Suprapubic skin (tissue), 4 donors: ENCODE measurements at regions not wholly inside any gene's neighbourhood (a gene's known extent, or its start where the extent isn't known, plus 50 kb on each side); places are given as distances from the start of the nearest gene placed in this dataset.
"Not testable (repeated sequence)": the region's sequence is repeated elsewhere in the genome, so short reads cannot be mapped to it uniquely, and the experiment has no call there.

Source experiments
- DNase-seq, 2 donors: peaks; one replicate each; pipeline ENCODE4 v3.0.0-alpha.2; 2019; ENCODE audit warnings: low spot score in 2 of 2
- H3K27ac ChIP-seq: fragments of 200-600 bp; sonication (generic); one replicate; pipeline ENCODE4 v1.5.1; 2019
- H3K27me3 ChIP-seq: fragments of 200-600 bp; sonication (generic); one replicate; pipeline ENCODE4 v1.5.1; 2019
- H3K36me3 ChIP-seq: fragments of 200-600 bp; sonication (generic); one replicate; pipeline ENCODE4 v1.5.1; 2019
- H3K4me1 ChIP-seq: fragments of 200-600 bp; sonication (generic); one replicate; pipeline ENCODE4 v1.5.1; 2019
- H3K4me3 ChIP-seq: fragments of 200-600 bp; sonication (generic); one replicate; pipeline ENCODE4 v1.5.1; 2019; ENCODE audit warnings: mild to moderate bottlenecking
- H3K9me3 ChIP-seq: fragments of 200-600 bp; sonication (generic); one replicate; pipeline ENCODE4 v1.5.1; 2019
- EP300 ChIP-seq: sonication (generic); formaldehyde crosslinking; IDR thresholded peaks from one replicate; pipeline ENCODE4 v1.6.1; 2017; ENCODE audit warnings: antibody characterized with exemption
- POLR2A ChIP-seq, 2 donors: fragments of 450-650 bp; IDR thresholded peaks; one replicate each; pipeline ENCODE4 v1.6.1; 2017; ENCODE audit warnings: antibody characterized with exemption in 2 of 2, mild to moderate bottlenecking in 2 of 2, moderate library complexity in 2 of 2
- POLR2AphosphoS5 ChIP-seq, 3 donors: sonication (generic); formaldehyde crosslinking; IDR thresholded peaks; one replicate each; pipeline ENCODE4 v1.6.1; 2017; ENCODE audit warnings: antibody characterized with exemption in 3 of 3
- WGBS: methylation state at CpG from one replicate; pipeline ENCODE4 v1.1.5; 2018; 5-methylcytosine and 5-hydroxymethylcytosine counted together
- TF ChIP-seq, protein P1 (sequence below), 2 donors: fragments of 200-600 bp in 1 of 2; fragments of 450-650 bp in 1 of 2; sonication (generic) in 1 of 2; IDR thresholded peaks; one replicate each; pipeline ENCODE4 v1.5.1; 2016 to 2019; ENCODE audit warnings: antibody characterized with exemption in 2 of 2, mild to moderate bottlenecking in 1 of 2, moderate library complexity in 1 of 2

DNA sequence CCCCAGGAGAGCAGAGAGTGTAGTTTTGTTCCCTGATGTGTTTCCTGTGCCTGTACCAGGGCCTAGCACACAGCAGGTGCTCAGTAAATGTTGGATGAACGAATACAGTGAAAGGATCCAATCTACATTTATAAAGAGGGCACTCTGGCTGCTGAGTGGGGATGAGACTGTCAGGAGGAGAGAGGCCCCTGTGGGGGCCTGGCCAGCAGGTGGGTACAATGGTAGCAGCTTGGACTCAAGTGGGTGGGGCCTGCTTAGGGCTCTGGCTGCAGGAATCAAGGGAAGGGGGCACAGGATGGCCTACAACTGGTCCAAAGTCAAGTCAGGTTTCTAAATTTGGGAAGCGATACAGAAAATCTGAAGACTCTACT is 156.6 kb upstream of the GRK3 start:
- 86% methylated on average over 2 of the region's 2 CpGs for WGBS
- no peaks in the 10 kb centered on the region for H3K36me3 ChIP-seq

DNA sequence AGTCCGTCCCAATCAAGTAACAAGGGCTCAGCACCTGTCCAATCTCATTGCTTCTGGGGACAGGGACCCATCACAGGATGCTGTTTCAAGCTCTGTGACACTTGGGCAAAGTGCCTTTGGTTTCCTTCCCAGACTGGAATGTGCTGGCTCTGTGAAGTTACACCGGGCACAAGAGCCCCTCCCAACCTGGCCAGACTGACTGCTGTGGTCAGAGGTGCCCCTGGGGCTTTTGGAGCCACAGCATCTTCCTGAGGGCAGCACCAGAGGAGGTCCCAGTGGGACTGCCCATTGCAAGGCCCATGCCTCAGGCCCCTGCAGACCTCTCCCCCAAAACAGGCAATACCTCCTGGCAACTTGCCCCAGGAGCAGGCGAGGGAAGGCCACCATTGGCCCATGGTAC is 155.2 kb upstream of the GRK3 start:
- peaks cover 7% of the 10 kb centered on the region for H3K4me1 ChIP-seq
- TF ChIP-seq, protein P1, sequence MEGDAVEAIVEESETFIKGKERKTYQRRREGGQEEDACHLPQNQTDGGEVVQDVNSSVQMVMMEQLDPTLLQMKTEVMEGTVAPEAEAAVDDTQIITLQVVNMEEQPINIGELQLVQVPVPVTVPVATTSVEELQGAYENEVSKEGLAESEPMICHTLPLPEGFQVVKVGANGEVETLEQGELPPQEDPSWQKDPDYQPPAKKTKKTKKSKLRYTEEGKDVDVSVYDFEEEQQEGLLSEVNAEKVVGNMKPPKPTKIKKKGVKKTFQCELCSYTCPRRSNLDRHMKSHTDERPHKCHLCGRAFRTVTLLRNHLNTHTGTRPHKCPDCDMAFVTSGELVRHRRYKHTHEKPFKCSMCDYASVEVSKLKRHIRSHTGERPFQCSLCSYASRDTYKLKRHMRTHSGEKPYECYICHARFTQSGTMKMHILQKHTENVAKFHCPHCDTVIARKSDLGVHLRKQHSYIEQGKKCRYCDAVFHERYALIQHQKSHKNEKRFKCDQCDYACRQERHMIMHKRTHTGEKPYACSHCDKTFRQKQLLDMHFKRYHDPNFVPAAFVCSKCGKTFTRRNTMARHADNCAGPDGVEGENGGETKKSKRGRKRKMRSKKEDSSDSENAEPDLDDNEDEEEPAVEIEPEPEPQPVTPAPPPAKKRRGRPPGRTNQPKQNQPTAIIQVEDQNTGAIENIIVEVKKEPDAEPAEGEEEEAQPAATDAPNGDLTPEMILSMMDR (IDR thresholded peaks at IDR 0.05): no peak
- TF ChIP-seq EP300: no peak
- no peak for TF ChIP-seq POLR2AphosphoS5 (IDR thresholded peaks at IDR 0.05)
- TF ChIP-seq POLR2A (IDR thresholded peaks at IDR 0.05): no peak
- no peak overlapping the region for H3K27ac ChIP-seq
- peak; percentile 41 to 50 for DNase-seq
- no peak overlapping the region for H3K4me3 ChIP-seq
- H3K27me3 ChIP-seq: no peaks in the 10 kb centered on the region
- no peaks in the 10 kb centered on the region for H3K9me3 ChIP-seq
- WGBS: 83% methylated on average over 2 of the region's 3 CpGs
- no peaks in the 10 kb centered on the region for H3K36me3 ChIP-seq

More for the DNA sequence above, 156.6 kb upstream of the GRK3 start:
- H3K27me3 ChIP-seq: no peaks in the 10 kb centered on the region
- peaks cover 21% of the 10 kb centered on the region for H3K4me1 ChIP-seq
- H3K27ac ChIP-seq: no peak overlapping the region
- DNase-seq: peak in 1 of 2 donors; percentile 21
- no peaks in the 10 kb centered on the region for H3K9me3 ChIP-seq
- no peak overlapping the region for H3K4me3 ChIP-seq
- TF ChIP-seq, protein P1 (IDR thresholded peaks at IDR 0.05): no peak
- no peak for TF ChIP-seq POLR2A (IDR thresholded peaks at IDR 0.05)
- no peak for TF ChIP-seq EP300
- TF ChIP-seq POLR2AphosphoS5 (IDR thresholded peaks at IDR 0.05): no peak

DNA sequence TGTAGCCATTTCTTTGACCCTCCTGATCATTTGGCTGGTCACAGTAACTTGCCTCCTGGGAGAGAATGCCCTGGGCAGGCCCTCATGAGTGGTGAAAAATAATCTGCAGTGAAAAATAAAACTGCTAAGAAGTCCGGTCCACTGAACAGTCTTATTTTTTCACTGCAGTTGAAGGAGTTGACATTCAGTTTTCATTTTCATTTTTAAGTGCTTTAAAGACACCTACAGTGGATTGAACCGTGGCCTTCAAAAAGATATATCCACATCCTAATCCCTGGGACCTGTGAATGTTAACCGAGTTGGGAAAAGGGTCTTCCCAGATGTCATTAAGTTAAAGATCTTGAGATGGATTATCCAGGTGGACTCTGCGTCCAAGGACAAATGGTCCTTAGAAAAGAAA is 153.6 kb upstream of the GRK3 start:
- no peaks in the 10 kb centered on the region for H3K27me3 ChIP-seq
- no peaks in the 10 kb centered on the region for H3K9me3 ChIP-seq
- H3K4me1 ChIP-seq: peaks cover under 1% of the 10 kb centered on the region
- H3K27ac ChIP-seq: no peak overlapping the region
- no peak overlapping the region for H3K4me3 ChIP-seq
- DNase-seq: no peak
- no peaks in the 10 kb centered on the region for H3K36me3 ChIP-seq
- WGBS: 85% methylated on average over 4 of the region's 4 CpGs
- no peak for TF ChIP-seq POLR2AphosphoS5 (IDR thresholded peaks at IDR 0.05)
- TF ChIP-seq, protein P1 (IDR thresholded peaks at IDR 0.05): no peak
- no peak for TF ChIP-seq EP300
- no peak for TF ChIP-seq POLR2A (IDR thresholded peaks at IDR 0.05)

DNA sequence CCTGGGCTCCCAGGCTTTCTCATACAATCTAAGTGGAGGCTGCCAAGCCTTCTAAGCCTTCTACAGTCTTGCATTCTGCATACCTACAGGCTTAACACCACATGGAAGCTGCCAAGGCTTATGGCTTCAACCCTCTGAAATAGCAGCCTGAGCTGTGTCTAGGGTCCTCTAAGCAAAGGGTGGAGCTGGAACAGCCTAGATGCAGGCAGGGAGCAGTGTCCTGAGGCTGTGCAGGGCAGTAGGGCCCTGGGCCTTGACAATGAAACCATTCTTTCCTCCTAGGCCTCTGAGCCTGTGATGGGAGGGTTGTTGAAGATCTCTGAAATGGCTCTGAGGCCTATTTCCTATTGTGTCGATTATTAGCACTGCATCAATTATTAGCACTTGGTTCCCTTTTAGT is 150.9 kb upstream of the GRK3 start:
- 85% methylated on average over 1 of the region's 1 CpG for WGBS
- Histone ChIP-seq H3K27ac (no peak overlapping the region), H3K36me3 (no peaks in the 10 kb centered on the region), H3K9me3 (no peaks in the 10 kb centered on the region), H3K4me3 (no peak overlapping the region), H3K4me1 (peaks cover 3% of the 10 kb centered on the region), H3K27me3 (no peaks in the 10 kb centered on the region)
- no peak for DNase-seq
- TF ChIP-seq, protein P1 (IDR thresholded peaks at IDR 0.05): no peak
- TF ChIP-seq POLR2A (IDR thresholded peaks at IDR 0.05) (no peak), EP300 (no peak), POLR2AphosphoS5 (IDR thresholded peaks at IDR 0.05) (no peak)

DNA sequence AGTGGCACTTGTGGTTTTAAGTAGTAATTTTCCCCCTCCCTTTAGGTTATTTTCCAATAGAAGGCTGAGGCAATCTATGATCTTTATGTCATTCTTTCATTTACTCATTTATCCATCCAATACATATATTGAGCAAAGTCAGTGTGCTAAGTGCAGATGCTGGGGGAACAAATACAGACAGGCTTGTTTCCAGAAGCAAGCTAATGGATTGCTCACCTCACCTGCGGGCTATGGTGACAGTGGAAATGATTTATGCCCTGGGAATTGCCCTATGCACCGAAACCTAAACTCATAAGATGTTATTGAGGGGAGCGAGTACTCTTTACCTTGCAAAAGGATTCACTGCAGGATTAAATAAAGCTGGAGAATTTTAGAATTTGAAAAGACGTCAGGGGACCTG is 148.7 kb upstream of the GRK3 start:
- not testable (repeated sequence) for H3K36me3 ChIP-seq, H3K9me3 ChIP-seq, DNase-seq, H3K4me3 ChIP-seq, H3K27ac ChIP-seq
- Histone ChIP-seq H3K27me3 (peaks cover 11% of the 10 kb centered on the region), H3K4me1 (peaks cover 23% of the 10 kb centered on the region)
- 66% methylated on average over 4 of the region's 4 CpGs for WGBS

DNA sequence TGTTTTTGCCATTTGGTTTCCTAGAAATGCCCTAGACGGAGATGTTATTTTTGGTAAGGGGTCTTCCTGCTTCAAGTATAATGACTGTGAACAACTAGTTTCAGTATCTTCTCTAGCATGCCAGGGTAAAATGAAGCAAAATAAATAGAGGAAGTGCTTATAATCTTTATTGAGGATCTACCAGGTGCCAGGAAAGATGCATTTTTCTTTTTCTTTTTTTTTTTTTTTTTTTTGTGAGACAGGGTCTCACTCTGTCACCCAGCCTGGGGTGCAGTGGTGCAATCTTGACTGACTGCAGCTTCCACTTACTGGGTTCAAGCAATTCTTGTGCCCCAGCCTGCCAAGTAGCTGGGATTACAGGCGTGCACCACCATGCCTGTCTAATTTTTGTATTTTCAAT is 146.6 kb upstream of the GRK3 start:
- Histone ChIP-seq H3K27me3 (peaks cover 32% of the 10 kb centered on the region), H3K4me1 (peaks cover 32% of the 10 kb centered on the region)
- H3K36me3 ChIP-seq, DNase-seq, H3K9me3 ChIP-seq, H3K27ac ChIP-seq, H3K4me3 ChIP-seq: not testable (repeated sequence)
- WGBS: 50% methylated on average over 2 of the region's 2 CpGs
